HG03066 (cell line): ENCODE measurements at regions not wholly inside any gene's neighbourhood (a gene's known extent, or its start where the extent isn't known, plus 50 kb on each side); places are given as distances from the start of the nearest gene placed in this dataset.

Source experiments
- ATAC-seq: cut with Tn5 transposase; IDR thresholded peaks from one replicate; pipeline ENCODE4 v1.9.1; 2021; ENCODE audit warnings: low read depth; ENCODE audit not compliant: unreplicated experiment

DNA sequence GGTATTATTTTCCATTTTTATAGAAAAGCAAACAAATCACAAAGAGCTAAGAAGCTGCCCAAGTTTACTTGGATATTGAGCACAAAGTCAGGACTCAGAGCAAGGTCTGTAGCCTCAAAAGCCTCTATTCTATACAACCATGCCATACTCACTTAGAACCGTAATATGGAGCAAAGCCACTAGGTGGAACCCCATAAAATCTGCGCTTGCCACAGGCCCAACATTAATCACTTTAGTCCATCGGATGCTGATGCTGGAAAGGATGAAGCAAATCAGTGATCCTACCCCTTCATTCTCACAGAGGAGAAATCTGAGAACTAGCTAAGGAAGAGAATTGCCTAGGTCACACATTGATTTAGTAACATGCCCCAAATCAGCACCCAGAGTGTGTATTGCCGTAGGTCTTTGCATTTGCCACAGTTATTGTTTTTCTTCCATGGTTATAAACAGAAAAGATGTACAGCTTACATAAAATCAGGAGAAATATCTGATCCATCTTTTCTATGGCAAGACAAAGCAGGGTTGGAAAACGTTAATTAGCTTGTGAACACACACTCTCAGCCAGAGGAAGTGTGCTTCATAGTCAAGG is 56.7 kb upstream of the RAB38 start:
- peak; percentile 96 for ATAC-seq

DNA sequence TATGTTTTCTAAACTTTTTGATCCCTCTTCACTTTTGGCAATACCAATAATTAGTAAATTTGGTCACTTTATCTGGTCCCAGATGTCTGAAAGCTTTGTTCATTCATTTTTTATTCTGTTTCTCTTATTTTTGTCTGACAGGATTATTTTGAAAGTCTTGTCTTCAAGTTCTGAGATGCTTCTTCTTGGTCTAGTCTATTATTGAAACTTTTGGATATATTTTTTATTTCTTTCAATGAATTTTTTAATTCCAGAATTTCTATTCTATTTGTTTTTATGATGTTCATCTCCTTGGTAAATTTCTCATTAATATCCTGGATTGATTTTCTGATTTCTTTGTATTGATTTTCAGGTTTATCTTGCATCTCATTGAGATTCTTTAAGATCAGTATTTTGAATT is 54.1 kb upstream of the RAB38 start:
- no peak for ATAC-seq
